ENCODE measurements at regions not wholly inside any gene's neighbourhood (a gene's known extent, or its start where the extent isn't known, plus 50 kb on each side); places are given as distances from the start of the nearest gene placed in this dataset.

- no peak for DNase-seq
Measured at GRCh38 chr15:29355477-29355876, 85.9 kb upstream of the NSMCE3 start.

GRCh38 chr15:29352402-29352801 lies 82.8 kb upstream of the NSMCE3 start:
- no peak for DNase-seq

- no peak for DNase-seq
Measured at GRCh38 chr15:29349196-29349595, 79.6 kb upstream of the NSMCE3 start.

- DNase-seq = no peak
Measured at GRCh38 chr15:29348336-29348914, 78.8 kb upstream of the NSMCE3 start.

GRCh38 chr15:29346998-29347397 lies 77.4 kb upstream of the NSMCE3 start:
- no peak for DNase-seq

GRCh38 chr15:29345549-29346525 lies 76.2 kb upstream of the NSMCE3 start:
- no peak for DNase-seq

- DNase-seq = no peak
Measured at GRCh38 chr15:29344474-29344873, 74.9 kb upstream of the NSMCE3 start.

- DNase-seq = no peak
Measured at GRCh38 chr15:29343229-29343628, 73.6 kb upstream of the NSMCE3 start.

GRCh38 chr15:29342201-29342600 lies 72.6 kb upstream of the NSMCE3 start:
- DNase-seq = no peak

GRCh38 chr15:29337156-29337959 lies 67.7 kb upstream of the NSMCE3 start:
- no peak for DNase-seq

- DNase-seq = no peak
Measured at GRCh38 chr15:29334544-29334943, 64.9 kb upstream of the NSMCE3 start.

- DNase-seq = no peak
Measured at GRCh38 chr15:29333261-29333660, 63.6 kb upstream of the NSMCE3 start.

GRCh38 chr15:29331669-29332068 lies 62.0 kb upstream of the NSMCE3 start:
- DNase-seq = no peak

GRCh38 chr15:29331071-29331470 lies 61.4 kb upstream of the NSMCE3 start:
- DNase-seq = no peak

GRCh38 chr15:29324746-29325145 lies 55.1 kb upstream of the NSMCE3 start:
- DNase-seq = no peak

GRCh38 chr15:29323557-29323956 lies 53.9 kb upstream of the NSMCE3 start:
- no peak for DNase-seq

GRCh38 chr15:29322415-29322814 lies 52.8 kb upstream of the NSMCE3 start:
- DNase-seq = no peak

GRCh38 chr15:29320420-29320819 lies 50.8 kb upstream of the NSMCE3 start:
- no peak for DNase-seq

GRCh38 chr15:29319823-29320222 lies 50.2 kb upstream of the NSMCE3 start:
- no peak for DNase-seq

All from activated CD4-positive, alpha-beta T cell treated with anti-CD3 and anti-CD28 coated beads, Interleukin-2, amount 50 U/mL, for 48 hours (primary cell).